Inflammatory macrophage treated with lipopolysaccharide for 4 hours (primary cell): ENCODE measurements at regions not wholly inside any gene's neighbourhood (a gene's known extent, or its start where the extent isn't known, plus 50 kb on each side); places are given as distances from the start of the nearest gene placed in this dataset.

Experiments
- DNase-seq: peaks from one replicate; pipeline ENCODE4 v3.0.0-alpha.2; 2020

DNA sequence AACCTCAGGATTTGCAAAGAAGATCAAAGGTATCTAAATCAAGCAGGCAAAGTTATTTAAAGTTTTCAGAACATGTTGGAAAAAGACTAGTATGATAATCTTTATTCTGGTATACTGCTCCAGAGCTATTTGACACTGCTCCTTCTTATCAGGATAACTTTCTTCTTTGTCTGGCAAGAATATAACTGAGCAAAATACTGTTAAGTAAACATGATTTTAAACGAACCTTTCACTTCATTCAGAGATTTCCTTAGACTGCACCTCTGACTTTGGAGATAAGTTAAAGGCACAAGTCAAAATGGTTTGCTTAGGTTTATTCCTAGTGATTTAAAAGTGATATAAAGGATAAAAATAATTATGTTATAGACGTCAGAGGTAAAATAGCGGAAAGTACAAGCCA, 103.9 kb upstream of the CCDC190 start:
- no peak for DNase-seq

DNA sequence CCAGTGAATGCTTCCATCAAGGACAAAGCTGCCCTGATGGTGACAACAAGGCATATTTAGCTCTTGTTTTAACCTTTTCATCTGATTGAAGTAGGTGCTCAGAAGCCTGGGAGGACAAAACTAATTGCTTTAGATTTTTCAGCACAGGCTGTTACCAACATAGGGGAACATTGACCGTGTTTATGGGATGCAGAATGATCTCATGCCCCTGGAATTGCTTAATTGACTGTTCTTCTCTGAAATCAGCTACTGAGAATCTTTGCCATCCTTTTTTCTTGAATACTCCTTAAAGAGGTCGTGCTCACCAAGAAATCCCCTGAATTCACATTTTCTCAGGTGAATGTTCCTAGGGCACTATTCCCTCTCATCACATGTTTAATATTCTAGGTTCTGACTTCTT, 95.9 kb upstream of the CCDC190 start:
- no peak for DNase-seq

DNA sequence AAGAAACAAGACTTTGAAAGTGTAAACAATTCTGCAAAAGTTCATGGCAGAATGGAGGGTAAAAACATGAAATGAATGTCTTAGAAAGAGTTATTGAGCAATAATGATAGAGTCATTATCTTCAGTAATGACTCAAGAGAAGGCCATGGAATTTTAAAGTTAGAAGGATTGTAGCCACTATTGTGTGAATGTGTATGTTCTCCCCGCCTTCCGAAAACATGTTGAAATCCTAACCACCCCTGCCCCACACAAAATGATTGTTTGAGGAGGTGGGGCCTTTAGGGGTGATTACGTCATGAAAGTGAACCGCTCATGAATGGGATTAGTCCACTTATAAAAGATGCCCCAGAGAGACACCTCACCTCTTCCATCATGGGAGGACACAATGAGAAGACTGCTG, 93.8 kb upstream of the CCDC190 start:
- no peak for DNase-seq

DNA sequence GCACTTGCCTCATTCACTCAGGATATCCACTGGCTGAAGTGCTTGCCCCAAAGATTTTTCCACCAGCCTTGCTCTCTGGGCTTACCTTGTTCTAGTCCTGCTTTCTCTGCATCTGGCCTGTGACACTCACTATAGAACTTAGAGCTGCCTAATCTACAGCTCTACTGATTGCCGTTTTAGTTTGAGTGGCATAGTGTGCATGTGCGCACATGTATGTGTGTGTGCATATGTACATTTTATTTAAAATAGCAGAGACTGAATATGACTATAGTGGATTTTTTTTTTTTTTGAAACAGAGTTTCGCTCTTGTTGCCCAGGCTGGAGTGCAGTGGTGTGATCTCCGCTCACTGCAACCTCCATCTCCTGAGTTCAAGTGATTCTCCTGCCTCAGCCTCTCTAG, 92.0 kb upstream of the CCDC190 start:
- no peak for DNase-seq

DNA sequence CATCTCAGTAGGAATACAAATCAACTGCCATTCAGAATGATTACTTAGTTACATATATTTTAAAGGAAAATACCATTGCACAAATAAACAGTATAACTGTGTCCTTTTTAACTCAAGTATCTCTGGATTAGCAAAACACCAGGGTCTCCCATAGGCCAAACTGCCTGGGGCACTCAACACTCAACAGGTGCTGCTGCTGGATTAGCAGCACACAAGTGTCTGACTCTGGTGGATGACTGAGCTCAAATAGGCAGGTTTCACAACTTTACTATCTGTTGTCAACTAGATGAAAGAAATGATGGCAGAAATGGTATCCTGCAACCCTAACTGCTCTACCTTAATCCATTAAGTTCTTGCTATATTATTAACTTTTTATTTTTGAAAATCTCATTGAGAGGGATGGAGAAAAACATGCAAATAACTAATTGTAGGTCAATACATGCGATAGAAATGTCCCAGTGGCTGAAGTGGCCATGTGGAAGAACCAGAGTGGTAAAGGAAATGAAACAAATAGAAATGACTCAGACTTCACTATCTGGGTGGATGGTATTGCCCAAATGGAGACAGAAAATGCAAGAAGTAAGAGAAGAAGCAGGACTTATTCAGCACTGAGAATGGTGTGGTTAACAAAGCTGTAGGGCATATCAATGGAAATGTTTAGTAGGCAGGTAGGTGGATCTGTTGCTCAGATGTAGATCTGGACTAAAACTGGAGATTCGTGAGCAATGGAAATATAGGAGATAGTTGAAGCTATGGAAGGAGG, 90.8 kb upstream of the CCDC190 start:
- DNase-seq: peak; percentile 1

DNA sequence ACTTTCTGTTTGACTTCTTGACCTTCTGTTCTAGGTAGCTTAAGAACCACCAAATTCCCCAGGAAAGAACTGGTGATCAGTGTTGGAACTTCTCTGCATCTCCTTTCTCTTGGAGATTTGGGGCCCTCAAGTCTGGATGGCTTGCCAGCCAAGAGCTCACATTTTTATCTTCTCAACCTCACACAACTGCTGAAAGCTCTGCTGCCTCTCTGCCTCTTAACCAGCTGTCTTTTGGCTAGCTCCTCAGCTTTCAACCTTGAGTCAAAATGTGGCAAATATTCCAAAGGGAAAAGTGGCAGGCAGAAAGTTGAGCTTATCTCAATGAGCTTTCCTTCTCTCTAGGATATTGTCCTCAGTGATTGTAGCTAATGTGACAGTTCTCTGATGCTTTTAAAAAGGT, 89.2 kb upstream of the CCDC190 start:
- no peak for DNase-seq

DNA sequence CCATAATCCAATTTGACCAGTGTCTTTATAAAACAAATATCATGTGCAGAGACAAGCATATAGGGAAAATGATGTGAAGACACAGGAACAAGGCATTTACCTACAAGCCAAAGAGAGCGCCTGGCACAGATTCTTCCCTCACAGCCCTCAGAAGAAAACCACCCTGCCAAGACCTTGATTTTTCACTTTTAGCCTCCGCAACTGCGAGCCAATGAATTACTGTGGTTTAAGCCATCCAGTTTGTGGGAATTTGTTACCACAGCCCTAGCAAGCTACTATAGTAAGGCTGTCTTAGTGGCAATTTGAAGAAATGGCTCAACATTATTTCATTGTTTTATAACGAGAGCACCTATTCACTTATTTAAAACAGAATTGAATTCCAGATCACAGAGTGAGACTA, 85.7 kb upstream of the CCDC190 start:
- no peak for DNase-seq

DNA sequence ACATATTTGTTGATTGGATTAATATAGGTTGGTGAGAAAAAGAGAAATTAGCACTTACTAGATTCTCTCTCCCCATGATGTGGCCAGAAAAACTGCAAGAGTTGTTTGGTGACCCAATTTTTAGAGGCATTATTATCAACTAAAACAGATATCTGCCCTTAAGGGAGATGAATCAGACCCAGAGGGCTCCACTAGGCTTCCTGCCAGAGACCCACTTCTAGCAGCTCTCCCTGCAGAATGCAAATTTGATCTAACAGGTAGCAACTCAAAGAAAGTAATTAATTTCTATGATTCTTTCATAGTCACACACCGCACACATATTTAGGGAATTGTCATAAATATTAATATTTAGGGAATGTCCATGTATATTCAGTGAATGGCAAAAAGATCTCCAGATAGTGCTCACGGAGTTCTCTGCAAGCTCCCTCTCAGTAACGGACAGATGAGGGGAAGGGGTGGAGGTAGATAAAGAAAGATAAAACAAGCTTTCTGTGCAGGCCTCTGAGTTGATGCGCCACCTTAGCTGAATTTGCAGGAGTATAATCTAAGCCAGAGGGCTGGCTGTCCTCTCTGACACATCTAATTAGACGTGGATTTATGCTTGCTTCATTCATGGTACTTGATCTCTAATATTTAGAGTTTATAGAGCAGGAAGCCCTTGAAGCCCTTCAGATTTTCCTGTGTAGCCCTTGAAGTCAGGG, 84.1 kb upstream of the CCDC190 start:
- no peak for DNase-seq

DNA sequence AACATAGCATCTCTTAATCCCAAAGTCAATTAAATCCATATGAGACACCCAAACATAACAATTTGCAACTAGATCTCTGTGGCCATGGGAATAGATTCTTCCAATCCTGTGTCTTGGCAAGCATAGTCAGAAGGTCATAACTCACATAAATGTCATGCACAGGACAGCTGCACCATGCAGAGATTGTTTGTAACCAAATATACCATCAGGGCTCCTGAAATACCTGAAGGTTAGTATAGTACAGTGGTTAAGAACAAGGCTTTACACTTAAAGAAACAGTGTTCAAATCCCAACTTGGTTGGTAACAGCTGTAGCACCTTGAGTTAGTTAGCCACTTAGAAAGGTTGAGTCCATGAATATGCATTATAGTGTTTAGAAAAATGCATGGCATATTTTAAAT, 82.6 kb upstream of the CCDC190 start:
- DNase-seq: no peak

DNA sequence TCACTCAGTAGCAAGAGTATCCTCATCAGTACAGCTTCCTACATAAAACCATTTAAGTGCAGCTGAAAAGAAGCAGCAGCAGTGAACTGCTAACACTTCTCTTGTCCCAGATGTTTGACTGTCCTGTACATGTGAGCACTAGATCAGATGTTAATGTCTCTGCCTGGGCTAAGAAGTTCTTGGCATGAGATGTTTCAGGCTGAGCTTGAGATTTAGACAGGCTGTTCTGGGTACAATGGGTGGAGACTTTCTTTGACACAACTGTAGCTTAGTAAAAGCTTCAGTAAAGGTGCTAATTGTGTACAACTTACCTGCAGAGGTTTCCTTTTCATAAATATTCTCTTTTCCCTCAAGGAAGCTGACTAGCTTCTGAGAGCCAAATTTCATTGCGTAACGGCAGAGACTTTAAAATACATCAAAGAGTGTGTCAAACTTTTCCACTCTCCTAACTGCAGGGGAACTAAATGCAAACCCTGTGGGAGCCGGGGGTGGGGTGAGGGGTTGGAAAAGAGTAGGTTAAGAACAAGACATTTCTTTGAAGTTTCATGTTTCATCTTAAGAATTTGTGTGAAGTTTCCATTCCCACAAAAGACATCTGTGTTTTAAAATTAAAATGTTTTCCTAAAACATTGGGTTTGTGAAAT, 82.1 kb upstream of the CCDC190 start:
- no peak for DNase-seq

DNA sequence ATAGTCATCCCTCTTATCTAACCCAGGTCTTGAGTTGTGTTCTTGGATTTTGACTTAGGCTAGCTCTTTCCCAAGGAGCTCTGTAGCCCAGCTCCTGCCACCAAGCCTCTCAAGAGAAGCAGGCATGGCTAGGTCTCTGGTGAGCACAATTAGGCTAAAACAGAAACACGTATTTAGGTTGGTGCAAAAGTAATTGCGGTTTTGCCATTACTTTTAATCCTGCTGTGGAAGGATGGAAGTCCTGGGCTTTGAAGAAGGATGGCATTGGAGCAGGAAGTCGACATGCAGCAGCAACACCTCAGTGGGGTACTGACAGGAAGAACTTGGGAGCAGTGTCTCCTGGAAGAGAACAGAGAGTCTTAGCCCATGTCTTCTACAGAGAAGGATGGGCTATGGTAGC, 80.0 kb upstream of the CCDC190 start:
- no peak for DNase-seq

DNA sequence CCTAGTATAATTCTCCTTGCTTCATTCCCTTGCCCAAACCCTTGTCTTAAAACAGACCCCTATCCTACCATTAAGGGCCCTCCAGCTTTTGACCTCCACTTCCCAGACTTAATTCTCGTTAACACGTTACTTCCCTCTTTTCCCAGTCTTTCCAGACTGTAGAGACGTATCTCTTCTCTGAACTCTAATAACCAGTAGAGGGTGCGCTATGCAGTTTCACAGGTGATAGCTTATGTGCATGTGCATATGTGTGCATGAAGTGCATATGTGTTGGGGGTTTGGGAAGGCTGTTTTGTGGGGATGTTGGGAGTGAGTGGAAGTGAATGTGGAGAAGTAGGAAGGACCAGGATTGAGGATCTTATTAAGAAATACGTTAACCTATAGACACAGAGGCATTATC, 78.1 kb upstream of the CCDC190 start:
- no peak for DNase-seq

DNA sequence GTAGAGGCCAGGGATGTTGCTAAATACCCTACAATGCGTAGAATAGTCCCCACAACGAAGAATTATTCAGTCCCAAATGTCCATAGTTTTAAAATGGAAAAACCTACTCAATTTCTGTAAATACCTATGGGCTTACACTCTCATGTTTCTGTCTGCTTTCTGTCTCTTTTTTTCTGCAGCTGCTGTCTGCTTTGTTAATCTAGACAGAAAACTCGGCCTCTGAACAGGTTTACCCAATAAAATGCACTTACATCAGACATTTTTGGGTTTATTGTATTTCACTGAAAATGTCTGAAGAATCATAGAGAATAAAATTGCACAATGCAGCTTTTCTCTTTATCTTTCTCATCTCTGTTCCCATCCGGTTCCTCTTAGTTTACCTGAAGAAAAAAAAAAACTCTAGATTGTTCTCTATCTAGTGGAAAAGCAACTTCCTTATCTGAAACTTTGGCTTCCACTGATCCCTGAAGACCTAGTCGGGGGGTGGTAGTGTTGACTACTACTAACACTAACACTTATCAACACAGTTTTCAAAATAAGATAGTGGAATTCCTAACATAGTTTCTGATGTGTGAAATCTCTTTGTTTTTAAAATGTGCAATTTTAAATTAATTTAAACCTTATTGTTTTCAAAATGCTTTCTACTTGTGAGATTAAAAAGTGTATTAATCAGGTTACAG, 76.9 kb upstream of the CCDC190 start:
- no peak for DNase-seq

DNA sequence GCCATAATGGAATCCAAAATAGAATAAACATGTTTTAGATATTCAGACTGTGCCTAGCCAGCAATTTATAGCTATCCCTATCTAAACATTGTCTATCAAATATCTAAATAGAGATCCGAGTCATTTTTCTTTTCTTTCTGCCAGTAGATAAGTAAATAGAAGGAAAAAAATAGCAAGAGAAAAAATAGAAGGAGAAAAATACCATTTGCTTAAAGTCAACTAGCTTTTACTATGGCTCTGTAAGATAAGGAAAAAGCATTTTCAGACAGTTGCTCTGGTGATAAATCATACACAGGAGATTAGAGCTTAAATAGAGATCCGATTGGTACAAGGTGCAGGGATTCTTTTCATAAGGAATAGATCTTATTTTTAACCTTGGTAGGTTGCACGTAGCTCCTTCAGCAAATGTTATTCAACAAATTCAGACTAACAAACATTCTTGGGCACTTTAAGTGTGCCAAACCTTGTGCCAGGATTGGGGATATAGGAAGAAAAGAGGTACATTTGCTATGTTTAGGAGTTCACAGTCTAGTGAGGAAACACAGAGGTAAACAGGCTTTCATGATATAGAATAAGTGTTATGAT, 70.1 kb upstream of the CCDC190 start:
- no peak for DNase-seq

DNA sequence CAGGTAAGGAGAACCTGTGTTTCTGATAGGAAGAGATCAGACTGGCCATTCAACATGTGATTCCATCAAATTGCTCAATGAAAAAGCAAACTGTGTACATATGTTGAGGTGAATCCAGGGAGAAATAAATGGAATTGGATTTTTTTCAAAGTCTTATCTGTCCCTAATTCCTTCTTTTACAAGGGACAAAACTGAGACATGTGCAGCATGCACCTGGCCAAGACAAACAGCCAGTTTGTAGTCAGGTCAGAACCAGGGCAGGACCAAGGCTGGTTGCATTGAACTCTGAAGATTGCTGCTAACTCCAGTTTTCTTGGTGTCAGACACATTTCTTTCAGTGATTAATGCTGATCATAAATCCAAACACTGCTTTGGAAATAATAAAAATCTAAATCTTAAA, 69.6 kb upstream of the CCDC190 start:
- no peak for DNase-seq

DNA sequence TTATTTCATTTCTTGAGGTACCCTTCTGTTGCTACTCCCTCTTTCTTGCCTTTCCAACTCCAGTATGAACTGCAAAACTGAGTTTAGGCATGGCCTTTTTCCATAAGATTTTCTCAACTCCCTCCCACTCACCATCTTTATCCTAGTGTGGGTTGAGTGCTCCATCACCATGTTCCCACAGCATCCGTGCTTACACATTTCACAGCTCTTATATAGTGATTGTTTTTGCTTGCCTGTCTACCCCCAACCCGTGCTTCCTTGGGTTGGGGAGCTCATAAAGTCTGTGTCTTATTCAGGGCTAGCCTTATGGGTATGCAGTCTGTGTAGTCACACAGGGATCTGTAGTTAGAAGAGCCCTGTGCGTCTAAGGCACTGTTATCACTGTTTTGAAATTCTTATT, 68.2 kb upstream of the CCDC190 start:
- DNase-seq: no peak

DNA sequence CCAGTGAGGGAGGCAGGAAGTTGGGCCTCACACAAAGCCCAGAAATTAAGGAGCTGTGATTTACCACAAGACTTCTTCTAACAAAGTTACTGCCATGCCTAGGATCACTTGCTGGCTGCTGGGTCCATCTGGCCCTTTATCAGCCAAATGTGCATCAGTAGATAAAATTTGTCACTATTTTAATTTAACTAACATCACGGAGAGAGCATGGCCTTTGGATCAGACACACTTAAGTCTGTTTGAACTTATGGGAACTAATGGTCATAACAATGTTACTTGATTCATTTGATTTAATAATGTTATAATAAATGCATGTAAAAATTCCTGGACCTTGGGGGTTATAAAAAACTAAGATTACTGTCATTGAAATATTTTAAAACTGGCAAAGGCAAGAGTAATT, 67.2 kb upstream of the CCDC190 start:
- no peak for DNase-seq

DNA sequence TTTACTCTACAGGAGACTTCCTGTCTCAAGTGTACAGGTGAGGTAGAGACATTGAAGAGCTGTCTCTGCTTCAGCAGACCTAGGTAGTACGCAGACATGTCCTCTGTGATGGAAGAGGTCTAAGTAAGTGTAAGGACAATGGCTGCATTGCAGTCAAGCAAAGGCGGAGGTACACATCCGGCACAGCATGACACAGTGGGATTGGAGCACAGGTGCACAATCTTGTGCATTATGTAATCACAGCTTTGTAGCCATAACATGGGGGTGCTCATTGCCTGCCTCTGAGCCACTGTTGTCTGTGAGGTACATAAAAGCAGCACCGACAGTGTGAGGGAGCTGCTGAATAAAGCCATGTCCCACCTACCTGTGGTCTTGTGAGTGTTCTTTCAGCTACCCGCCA, 66.4 kb upstream of the CCDC190 start:
- DNase-seq: no peak

DNA sequence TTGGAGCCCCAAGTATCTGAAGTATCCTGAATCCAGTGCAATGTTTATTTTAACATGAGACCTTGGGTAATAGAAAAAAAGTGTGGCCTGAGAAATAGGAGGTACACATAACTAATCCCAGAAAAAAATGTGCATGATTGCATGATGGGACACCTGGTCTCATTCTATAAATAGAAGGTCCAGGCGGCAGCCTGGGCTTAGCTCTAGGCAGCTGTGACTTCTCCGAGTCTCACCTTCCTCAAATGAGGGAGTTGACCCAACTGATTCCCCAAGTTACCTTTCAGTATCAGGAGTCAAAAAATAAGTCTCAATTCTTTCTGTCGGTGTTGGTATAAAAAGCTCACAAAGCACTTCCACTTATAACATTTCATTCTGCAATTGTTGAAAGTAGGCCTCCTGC, 65.9 kb upstream of the CCDC190 start:
- DNase-seq: no peak

DNA sequence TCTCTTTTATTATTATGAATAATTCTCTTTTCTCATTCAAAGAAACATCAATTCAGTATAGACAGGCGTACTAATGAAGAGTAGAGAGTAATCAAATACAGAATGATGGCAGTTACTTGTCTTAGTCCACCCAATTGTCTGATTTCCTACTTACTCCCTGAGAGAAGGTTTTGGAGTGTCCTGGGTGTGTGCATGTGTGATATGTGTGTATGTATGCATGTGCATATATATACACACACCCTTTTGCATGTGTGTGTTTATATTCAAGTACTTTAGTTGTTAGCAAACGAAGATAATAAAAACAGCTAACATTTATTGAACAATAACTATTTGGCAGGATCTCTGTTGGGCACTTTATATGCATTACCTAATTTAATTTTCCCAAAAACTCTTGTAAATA, 63.2 kb upstream of the CCDC190 start:
- no peak for DNase-seq

DNA sequence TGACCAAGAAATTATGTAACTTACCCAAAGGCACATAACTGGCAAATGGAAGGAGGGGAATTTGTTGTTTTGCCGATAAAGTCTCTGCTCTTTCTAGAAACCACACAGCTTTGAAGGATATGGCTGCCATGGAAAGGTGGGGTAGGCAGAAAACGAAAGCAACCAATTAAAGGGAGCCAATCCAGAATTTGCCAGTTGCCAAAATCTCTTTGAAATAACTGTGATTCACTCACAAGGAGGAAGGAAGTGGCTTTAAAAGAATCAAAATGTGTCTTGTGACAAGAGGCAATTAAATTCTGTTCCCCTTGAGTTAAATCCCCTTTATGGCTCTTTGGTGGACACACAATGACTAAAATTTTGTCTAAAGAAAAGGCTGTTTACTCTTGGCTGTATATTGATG, 61.2 kb upstream of the CCDC190 start:
- peak; percentile 46 for DNase-seq

DNA sequence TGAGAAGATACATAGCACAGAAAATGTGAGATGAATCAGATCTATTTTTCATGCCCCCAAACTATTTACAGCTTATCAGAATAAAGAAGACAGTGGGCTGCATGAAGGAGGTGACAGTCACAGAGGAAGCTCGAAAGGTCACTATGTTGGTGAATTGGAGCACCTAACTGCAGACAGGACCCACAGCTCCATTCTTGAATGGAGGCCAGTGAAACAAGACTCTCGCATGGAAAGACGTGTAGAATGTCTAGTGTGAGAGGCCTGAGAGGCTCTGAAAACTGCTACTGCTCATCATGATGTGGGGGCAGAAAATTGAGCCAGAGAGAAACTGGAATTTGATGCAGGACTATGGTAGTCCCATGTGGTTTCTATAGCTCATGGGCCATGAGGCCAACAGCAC, 60.3 kb upstream of the CCDC190 start:
- no peak for DNase-seq

DNA sequence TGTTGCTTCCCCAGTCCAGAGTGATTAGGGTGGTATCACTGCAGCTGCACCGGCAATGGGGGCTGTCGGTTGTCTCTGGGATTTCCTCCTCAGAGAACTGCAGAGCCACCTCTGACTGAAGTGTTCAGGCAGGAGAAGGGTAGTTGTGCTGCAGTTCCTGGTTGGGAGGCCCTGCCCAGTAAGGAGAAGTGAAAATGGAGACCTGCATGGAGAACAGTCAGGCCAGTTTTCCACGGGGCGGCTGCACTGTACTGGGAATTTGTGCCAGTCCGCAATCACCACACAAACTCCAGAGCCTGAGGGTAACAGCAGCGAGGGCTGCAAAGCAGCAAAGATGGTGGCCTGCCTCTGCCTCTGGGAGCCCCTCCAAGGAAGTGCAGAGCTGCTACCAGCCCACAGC, 58.1 kb upstream of the CCDC190 start:
- DNase-seq: peak; percentile 27
